ENCODE measurements at regions not wholly inside any gene's neighbourhood (a gene's known extent, or its start where the extent isn't known, plus 50 kb on each side); places are given as distances from the start of the nearest gene placed in this dataset.

DNA sequence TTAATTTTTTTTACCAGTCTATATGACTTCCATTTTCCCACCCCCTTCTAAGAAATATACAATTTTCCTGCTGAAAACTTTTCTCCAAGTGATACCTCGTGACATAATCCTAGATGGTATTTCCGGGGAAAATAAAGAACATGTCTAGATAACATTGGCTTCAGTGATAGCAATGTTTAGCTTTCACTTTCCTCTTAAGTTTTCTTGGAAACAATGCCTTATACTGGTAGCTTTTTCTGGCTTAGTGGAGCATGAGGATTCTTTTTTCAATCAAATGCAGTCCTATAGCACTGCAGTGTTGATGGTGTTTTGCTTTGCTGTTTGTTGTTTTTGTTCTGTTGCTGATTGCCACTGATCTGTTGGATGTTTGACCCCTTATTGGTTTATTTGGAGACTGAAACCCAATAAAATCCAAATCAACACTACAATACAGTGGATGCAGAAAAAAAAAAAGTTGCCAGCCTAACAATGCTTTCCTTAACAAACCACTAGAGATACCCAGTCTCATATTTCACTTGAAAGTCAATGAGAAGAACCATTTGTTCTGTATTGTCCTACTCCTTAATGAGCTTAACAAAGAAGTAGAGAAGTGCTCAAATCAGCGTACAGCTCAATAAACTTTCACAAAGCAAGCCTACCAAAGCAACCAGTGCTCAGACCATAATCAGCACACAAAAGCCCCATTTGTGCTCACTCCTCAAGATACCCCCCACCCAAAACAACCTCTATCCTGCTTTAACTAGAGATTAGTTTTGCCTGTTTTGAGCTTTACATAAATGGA lies 74.2 kb upstream of the GRAMD2B start:
- in situ Hi-C loops (cut with HindIII; ENCODE audit: low pct_unique_long_range_greater_than_20kb, low sequenced_read_pairs), result no loop called here

DNA sequence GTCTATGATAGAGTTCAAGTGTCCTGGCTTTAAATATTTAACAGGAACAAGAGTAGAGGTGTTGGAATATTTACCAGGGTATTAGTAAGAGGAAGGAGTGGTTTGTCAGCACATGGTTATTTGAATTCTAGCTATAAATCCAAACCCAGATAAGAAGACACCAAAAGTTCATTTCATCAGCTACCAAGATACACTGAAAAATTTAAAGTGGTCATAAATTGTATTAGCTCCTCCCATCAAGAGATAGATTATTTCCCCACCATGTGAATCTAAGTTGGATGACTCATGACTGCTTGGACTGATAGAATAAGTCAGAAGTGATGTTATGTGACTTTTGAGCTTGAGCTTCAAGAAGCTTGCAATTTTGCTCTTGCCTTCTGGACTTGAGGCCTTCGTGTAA lies 72.1 kb upstream of the GRAMD2B start:
- in situ Hi-C loops (cut with HindIII; ENCODE audit: low pct_unique_long_range_greater_than_20kb, low sequenced_read_pairs), result loop anchor here (5.0 kb wide), 1 partner anchor 181 kb away; no protein-coding TSS in a partner anchor
- peak; percentile 13 for DNase-seq (ENCODE audit: low read depth, low spot score)

More for the DNA sequence above, 74.2 kb upstream of the GRAMD2B start:
- DNase-seq (ENCODE audit: low read depth, low spot score), result peak; percentile 21

DNA sequence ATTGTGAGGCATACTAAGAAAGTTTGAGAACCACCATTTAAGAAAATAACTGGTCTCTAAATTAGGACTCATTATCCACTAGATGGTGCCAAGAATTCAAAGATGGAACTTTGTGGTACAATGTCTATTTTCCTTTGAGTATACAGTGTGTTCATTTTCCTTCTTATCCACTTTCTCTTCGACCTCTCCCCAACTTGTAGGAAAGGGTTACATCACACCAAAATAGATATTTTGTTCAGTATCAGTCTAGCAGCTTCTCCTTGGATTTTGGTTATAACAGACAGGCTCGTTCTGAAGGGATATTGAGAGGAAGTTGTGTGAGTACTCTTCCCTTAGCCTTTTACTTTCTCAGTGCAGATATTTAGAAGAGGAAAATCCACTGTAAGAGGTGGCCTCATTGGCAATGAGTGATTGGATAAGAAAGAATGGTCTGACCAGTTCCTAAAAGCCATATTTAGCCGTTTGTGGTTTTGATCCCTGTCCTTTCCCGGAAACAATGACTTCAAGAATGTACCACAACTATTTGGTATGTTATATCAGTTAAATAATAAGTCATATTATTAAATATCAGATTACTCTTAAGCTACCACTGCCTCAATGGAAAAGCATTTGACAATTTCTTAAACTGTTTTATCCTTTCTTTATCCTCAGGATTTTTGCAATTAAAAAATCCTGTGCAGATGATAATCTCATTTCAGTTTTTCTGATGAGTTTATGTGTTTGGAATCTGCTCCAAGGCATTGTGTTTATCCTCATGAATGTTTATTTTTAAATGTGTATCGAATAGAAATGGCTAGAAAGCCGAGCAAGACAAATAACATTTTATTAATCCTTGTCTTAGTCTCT lies 69.0 kb upstream of the GRAMD2B start:
- in situ Hi-C loops (cut with HindIII; ENCODE audit: low pct_unique_long_range_greater_than_20kb, low sequenced_read_pairs), result loop anchor here (5.0 kb wide), 1 partner anchor 178 kb away; no protein-coding TSS in a partner anchor
- peak; percentile 87 for DNase-seq (ENCODE audit: low read depth, low spot score)

DNA sequence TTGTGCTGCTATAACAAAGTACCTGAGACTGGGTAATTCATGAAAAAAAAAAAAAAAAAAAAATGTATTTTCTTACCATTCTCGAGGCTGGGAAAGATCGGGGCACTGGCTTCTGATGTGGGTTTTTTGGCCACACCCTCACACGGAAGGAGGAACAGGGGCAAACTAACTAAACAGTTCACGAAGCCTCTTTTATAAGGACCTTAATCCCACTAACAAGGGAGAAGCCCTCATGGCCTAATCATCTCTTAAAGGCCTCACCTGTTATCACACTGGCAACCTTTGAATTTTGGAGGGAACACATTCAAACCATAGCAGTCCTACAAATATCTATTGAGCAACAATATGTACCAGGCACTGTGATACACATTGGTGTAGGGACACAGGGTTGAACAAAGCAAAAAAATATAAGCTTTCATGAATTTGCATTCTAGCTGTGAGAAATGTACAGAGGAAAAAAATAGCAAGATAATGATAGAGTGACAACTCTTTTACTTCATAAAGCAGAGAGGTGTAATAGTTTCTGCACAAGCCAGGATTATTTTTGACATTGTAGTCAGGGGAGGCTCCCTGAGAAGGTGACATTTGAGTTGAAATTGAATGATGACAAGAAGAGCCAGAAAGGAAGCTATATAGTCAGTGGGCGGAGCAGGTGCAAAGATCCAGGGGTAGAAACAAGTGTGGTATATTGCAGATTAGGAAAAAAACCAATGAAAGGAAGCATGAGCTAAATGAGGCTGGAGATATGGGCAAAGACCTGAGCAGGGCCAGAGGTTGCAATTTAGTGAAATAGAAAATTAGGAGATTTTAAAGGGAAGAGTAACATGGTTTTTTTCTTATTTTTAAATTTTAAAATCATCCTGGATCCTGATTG lies 68.1 kb upstream of the GRAMD2B start:
- in situ Hi-C loops (cut with HindIII; ENCODE audit: low pct_unique_long_range_greater_than_20kb, low sequenced_read_pairs), result loop anchor here (5.0 kb wide), 1 partner anchor 177 kb away; no protein-coding TSS in a partner anchor
- DNase-seq (ENCODE audit: low read depth, low spot score), result no peak

DNA sequence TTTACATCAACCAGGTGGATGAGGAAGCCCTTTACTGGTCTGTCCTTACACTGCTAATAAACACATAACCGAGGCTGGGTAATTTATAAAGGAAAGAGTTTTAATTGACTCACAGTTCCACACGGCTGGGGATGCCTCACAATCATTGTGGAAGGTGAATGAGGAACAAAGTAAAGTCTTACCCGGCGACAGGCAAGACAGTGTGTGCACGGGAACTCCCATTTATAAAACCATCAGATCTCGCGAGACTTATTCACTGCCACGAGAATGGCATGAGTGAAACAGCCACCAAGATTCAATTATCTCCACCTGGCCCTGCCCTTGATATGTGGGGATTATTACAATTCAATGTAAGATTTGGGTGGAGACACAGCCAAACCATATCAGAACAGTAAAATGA lies 67.3 kb upstream of the GRAMD2B start:
- in situ Hi-C loops (cut with HindIII; ENCODE audit: low pct_unique_long_range_greater_than_20kb, low sequenced_read_pairs), result no loop called here
- no peak for DNase-seq (ENCODE audit: low read depth, low spot score)

DNA sequence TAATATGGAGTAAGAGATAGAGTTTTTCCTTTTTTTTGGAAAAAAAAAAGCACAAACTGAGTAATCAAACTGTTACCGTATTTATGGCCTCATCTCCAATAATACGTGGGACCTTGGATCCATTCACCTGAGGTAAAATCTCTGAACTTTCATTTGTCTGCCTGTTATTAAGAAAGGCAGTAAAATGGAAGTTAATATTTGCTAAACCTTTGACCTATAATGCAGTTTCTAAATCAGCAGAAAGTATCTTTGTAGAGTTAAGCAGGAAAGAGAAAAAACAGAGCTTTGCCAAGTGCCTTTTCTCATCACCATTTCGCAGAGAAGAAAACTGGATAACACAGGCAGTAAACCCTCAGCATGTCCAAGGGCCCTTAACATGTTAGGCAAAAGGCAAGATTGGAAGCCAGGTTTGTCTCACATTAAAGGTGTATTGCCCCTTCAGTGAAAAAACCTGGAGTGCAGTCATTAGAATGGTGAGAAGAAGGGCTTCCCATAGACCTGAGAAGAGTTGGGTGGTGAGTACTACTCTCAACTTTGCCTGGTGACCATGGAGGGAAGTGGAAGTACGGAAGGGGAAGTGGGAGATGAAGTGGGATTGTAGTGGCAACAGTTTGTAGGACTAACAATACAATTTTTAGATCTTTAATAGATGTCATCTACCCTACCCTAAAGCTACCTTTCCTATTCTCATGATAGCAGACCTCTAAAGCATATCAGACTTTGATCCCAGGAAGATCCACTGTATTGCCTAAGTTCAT lies 65.4 kb upstream of the GRAMD2B start:
- no peak for DNase-seq (ENCODE audit: low read depth, low spot score)
- in situ Hi-C loops (cut with HindIII; ENCODE audit: low pct_unique_long_range_greater_than_20kb, low sequenced_read_pairs), result no loop called here

DNA sequence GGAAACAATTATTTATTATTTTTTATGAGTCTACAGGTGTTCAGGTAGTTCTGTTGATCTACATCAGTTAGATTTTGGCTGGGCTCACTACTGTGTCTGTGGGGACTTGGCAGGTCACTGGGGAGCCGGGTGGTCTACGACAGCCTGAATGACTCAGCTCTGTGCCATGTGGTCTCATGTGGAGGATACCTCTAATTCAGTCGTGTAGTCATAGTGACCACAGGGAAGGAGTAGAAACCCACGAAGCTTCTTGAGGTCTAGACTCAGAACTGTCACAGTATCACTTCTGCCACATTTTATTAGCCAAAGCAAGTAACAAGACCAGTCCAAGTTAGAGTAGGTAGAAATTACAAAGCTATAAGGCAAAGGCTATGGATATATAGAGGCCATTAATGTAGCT lies 64.7 kb upstream of the GRAMD2B start:
- no peak for DNase-seq (ENCODE audit: low read depth, low spot score)
- in situ Hi-C loops (cut with HindIII; ENCODE audit: low pct_unique_long_range_greater_than_20kb, low sequenced_read_pairs), result no loop called here

DNA sequence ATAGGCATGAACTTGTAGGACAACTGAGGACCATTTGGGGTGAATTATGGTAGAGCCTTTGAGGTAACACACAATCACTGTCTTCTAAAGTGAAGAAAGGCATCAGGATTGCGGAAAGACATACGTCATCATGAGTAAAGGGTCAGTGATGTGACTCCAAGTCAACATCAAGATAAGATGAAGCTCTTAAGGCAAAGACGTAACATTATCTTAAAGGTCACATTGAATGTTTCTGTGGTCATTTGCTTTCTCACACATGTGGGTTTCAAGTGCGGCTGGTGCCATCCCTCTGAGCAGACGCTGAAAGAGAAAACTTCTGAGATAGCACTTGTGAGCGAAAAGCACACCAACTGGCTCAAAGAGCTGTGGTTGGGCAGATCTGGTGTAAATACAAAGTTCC lies 63.3 kb upstream of the GRAMD2B start:
- in situ Hi-C loops (cut with HindIII; ENCODE audit: low pct_unique_long_range_greater_than_20kb, low sequenced_read_pairs), result no loop called here
- DNase-seq (ENCODE audit: low read depth, low spot score), result no peak

DNA sequence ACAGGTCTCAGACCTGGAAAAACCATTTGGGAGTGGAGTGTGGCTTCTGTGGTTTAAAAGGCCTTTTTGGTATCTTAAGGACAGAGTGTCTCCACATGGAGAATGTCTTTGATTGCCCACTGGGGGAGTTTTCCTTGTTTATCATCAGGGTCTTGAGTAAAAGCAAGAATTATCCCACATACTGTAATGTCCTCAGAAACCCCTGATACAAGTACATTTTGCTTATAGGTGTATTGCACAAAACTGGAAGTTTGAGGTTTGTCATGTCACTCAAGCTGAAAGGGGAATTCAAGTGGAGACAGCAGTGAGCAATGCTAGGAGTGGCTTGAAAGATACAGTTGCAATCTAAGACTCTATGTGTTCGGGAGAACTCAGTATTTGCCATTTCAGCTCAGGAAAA lies 62.7 kb upstream of the GRAMD2B start:
- in situ Hi-C loops (cut with HindIII; ENCODE audit: low pct_unique_long_range_greater_than_20kb, low sequenced_read_pairs), result no loop called here
- no peak for DNase-seq (ENCODE audit: low read depth, low spot score)

DNA sequence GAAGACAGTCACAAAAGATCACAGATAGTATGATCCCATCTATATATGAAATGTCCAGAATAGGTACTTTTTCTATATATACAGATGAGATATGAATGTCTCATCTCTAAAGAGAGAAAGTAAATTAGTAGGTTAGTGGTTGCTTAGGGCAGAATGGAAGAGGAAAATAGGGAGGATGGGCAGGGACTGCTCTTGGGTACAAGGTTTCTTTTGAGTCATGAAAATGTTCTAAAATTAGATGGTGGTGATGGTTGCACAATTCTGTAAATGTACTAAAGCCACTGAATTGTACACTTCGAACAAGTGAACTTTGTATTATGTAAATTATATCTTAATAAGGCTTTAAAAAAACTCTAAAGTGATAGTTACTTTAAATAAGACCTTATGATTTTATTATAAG lies 59.6 kb upstream of the GRAMD2B start:
- DNase-seq (ENCODE audit: low read depth, low spot score), result no peak
- in situ Hi-C loops (cut with HindIII; ENCODE audit: low pct_unique_long_range_greater_than_20kb, low sequenced_read_pairs), result no loop called here

DNA sequence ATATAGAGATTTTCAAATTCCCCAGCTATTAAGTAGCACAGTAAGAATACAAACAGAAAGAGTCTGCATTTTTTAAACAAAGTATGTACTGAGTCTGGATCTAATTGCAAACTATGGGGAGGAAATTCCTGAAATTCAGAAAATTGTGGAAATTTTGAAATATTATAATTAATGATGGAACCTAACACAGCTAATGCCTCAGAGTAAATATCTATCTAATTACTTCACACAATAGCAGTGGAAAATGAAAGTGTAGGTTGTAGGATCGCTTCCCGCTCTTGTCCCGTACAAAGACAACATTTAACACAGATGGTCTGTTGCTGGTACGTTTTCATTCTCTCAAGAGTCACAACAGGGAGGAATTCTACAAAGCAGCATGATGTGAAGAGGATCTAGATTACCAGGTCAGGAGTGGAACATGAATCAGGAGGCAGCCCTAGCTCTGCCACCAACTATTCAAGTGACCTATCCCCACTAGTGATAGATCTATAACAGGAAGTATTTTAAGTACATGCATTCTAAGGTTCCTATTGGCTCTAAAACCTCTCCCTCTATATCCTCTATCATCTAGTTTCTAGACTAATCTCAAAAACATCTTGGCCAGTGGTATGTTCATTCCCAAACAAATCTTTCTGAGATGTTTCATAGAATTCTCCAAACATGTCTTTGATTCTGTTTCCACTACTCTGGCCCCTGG lies 58.9 kb upstream of the GRAMD2B start:
- in situ Hi-C loops (cut with HindIII; ENCODE audit: low pct_unique_long_range_greater_than_20kb, low sequenced_read_pairs), result no loop called here
- DNase-seq (ENCODE audit: low read depth, low spot score), result no peak

DNA sequence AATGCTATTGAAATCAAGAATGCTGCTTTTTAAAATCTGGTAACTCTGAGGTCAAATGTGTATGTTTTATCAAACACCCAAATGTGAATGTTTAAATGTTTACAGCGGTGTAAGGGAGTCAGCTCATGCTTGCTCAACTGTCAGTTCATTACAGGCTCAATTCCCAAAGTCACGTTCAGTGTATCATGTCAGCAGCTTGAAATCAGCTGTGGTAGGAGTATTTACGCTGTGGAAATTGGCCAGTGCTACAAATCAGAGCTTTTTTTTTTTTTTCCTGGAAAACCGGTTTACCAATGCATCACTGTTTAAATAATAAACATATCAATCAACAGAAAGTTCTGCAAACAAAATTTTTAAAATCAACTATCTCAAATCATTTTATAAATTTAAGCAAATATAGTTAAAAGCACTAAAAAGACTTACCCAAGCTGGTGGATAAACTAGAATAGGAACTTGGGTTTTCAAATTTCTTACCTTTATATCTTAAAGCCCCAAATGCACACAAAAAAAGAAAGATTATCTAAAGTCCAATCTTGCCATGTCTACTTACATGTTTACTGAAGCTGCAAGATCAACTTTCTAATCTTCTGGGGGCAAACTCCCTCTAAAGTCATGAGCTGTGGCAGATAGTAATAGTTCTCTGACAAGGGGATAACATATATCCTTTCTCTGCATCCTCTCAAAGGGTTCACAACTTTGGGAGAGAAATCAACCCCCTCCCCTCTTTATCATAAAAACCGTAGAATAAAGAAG lies 57.6 kb upstream of the GRAMD2B start:
- in situ Hi-C loops (cut with HindIII; ENCODE audit: low pct_unique_long_range_greater_than_20kb, low sequenced_read_pairs), result no loop called here
- DNase-seq (ENCODE audit: low read depth, low spot score), result no peak

DNA sequence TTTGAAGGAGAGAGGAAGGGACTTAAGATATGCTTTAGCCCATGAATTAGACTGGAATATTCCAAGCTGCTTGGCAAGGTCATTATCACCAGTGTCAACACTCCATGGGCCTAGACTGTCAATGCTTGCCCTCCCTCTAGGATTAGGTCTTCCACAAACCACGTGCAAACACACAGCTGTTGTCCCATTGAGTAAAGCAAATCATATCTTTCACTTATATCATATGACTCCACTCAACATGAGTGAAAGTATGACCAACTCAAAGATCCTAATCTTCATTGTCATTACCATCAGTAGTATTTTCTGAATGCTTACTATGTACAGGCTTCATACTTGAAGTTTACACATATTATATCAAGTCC lies 57.0 kb upstream of the GRAMD2B start:
- no peak for DNase-seq (ENCODE audit: low read depth, low spot score)
- in situ Hi-C loops (cut with HindIII; ENCODE audit: low pct_unique_long_range_greater_than_20kb, low sequenced_read_pairs), result no loop called here

DNA sequence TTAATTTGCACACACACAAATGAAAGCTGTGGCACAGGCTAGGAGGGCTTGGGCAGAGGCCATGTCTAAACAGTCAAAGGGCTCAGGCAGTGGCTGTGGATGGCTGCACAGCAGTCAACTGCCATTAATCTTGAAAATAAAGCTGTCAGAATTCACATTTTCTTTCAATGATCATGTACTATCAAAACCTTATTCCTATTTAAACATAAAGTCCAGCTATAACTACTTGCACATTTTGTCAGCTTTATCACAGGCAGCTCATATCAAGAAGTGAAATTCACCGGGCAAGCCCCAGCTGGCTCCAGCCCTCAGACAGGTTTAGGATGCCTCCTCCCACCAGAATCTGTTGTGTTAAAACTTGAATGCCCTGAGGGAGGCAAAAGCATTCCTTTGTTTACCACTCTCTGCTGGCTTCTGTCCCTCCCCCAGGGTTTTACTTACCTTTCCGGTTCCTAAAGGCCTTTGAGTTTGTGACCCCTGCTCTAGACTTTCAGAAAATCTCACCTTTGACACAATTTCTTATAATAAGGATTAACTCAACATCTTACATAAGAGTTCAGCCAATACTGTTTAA lies 54.9 kb upstream of the GRAMD2B start:
- DNase-seq (ENCODE audit: low read depth, low spot score), result no peak
- in situ Hi-C loops (cut with HindIII; ENCODE audit: low pct_unique_long_range_greater_than_20kb, low sequenced_read_pairs), result no loop called here

DNA sequence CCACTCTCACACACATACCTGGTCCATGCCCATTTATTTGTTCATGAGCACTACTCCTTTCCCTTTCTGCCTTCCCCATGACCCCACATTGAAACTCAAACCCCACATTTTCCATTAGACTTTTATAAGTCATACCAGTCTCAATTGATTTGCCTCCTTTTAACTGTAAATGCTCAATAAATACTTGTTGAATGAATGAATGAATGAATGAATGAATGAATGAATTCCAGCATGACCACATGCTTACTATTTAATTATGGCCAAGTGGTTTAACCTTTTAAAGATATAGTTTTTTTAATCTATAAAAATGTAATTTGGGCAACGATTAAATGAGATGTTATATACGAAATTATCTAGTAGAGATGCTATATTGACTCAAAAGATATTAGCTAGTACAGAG lies 54.1 kb upstream of the GRAMD2B start:
- no peak for DNase-seq (ENCODE audit: low read depth, low spot score)
- in situ Hi-C loops (cut with HindIII; ENCODE audit: low pct_unique_long_range_greater_than_20kb, low sequenced_read_pairs), result no loop called here
